GM23338 (cell line): ENCODE measurements at regions not wholly inside any gene's neighbourhood (a gene's known extent, or its start where the extent isn't known, plus 50 kb on each side); places are given as distances from the start of the nearest gene placed in this dataset.

Experiments
- ATAC-seq: fragments of 200-7000 bp; cut with Tn5 transposase; 3 replicates; pipeline ENCODE4 v1.9.1; 2020
- DNase-seq: peaks from one replicate; pipeline ENCODE4 v3.0.0-alpha.2; 2015; ENCODE audit warnings: low spot score
- H2AFZ ChIP-seq: fragments of 200-600 bp; sonication (generic); 2 replicates; pipeline ENCODE4 v1.8.0; 2016; ENCODE audit warnings: antibody characterized with exemption, mild to moderate bottlenecking, moderate library complexity
- H3F3A ChIP-seq: fragments of 200-600 bp; sonication (generic); replicated peaks from 2 replicates; pipeline ENCODE4 v1.8.0; 2017; ENCODE audit warnings: antibody characterized with exemption, mixed run types, low read depth
- H3K27ac ChIP-seq: fragments of 200-600 bp; sonication (generic); 2 replicates; pipeline ENCODE4 v1.6.1; 2016; ENCODE audit warnings: low read depth
- H3K27me3 ChIP-seq: fragments of 200-600 bp; sonication (generic); 2 replicates; pipeline ENCODE4 v1.8.0; 2016; ENCODE audit warnings: mild to moderate bottlenecking, mixed run types, moderate library complexity; ENCODE audit not compliant: insufficient read depth
- H3K36me3 ChIP-seq: fragments of 200-600 bp; sonication (generic); 2 replicates; pipeline ENCODE4 v1.8.0; 2016; ENCODE audit warnings: mild to moderate bottlenecking; ENCODE audit not compliant: insufficient read depth
- H3K4me1 ChIP-seq: fragments of 200-600 bp; sonication (generic); 2 replicates; pipeline ENCODE4 v1.8.0; 2016; ENCODE audit warnings: mild to moderate bottlenecking, moderate library complexity; ENCODE audit not compliant: insufficient read depth
- H3K4me2 ChIP-seq: fragments of 200-600 bp; sonication (generic); 2 replicates; pipeline ENCODE4 v1.7.1; 2017; ENCODE audit warnings: mixed run types
- H3K4me3 ChIP-seq: fragments of 200-600 bp; sonication (generic); 2 replicates; pipeline ENCODE4 v1.6.1; 2016; ENCODE audit warnings: mixed run types
- H3K79me2 ChIP-seq: fragments of 200-600 bp; sonication (generic); replicated peaks from 2 replicates; pipeline ENCODE4 v1.8.0; 2017; ENCODE audit warnings: mild to moderate bottlenecking; ENCODE audit not compliant: insufficient read depth
- H3K9me2 ChIP-seq: fragments of 200-600 bp; sonication (generic); 2 replicates; pipeline ENCODE4 v1.8.0; 2017; ENCODE audit not compliant: insufficient read depth
- H4K20me1 ChIP-seq: fragments of 200-600 bp; sonication (generic); replicated peaks from 2 replicates; pipeline ENCODE4 v1.8.0; 2017; ENCODE audit warnings: mild to moderate bottlenecking; ENCODE audit not compliant: insufficient read depth
- H3K27ac Mint-ChIP-seq: 2 replicates; pipeline ENCODE4 v1.8.0; 2020; ENCODE audit warnings: inconsistent platforms, mild to moderate bottlenecking, moderate library complexity, mixed read lengths
- H3K27me3 Mint-ChIP-seq: 3 replicates; pipeline ENCODE4 v1.8.0; 2022; ENCODE audit warnings: low read depth, mild to moderate bottlenecking, moderate library complexity, mixed read lengths, inconsistent platforms; ENCODE audit not compliant: insufficient read depth, poor library complexity
- H3K36me3 Mint-ChIP-seq: 3 replicates; pipeline ENCODE4 v1.8.0; 2021; ENCODE audit warnings: low read depth, mild to moderate bottlenecking, inconsistent platforms, moderate library complexity, mixed read lengths
- H3K4me1 Mint-ChIP-seq: 3 replicates; pipeline ENCODE4 v1.8.0; 2020; ENCODE audit warnings: mild to moderate bottlenecking, inconsistent platforms, mixed read lengths
- H3K4me3 Mint-ChIP-seq: 3 replicates; pipeline ENCODE4 v1.8.0; 2021; ENCODE audit warnings: moderate library complexity, mild to moderate bottlenecking, inconsistent platforms, mixed read lengths
- H3K9me3 Mint-ChIP-seq: 3 replicates; pipeline ENCODE4 v1.8.0; 2020; ENCODE audit warnings: moderate library complexity, mild to moderate bottlenecking, inconsistent platforms, mixed read lengths
- CREB1 ChIP-seq: fragments of 250-450 bp; sonication (Bioruptor Pico); IDR thresholded peaks from 2 replicates; pipeline ENCODE4 v1.5.0; 2020; ENCODE audit warnings: low read depth, mild to moderate bottlenecking, moderate library complexity
- CTCF ChIP-seq, 2 experiments: fragments of 200-600 bp in 1 of 2; sonication (generic) in 1 of 2; conservative IDR thresholded peaks; 2 replicates each; pipeline versions ENCODE4 v1.5.1 to v1.6.1; 2016 to 2017; ENCODE audit warnings: antibody characterized with exemption in 2 of 2, low read depth in 2 of 2, mild to moderate bottlenecking in 2 of 2, moderate library complexity in 1 of 2
- ETS1 ChIP-seq: IDR thresholded peaks from 2 replicates; pipeline ENCODE4 v1.6.1; 2016; ENCODE audit warnings: antibody characterized with exemption
- EZH2 ChIP-seq: fragments of 200-600 bp; sonication (generic); IDR thresholded peaks from one replicate; pipeline ENCODE4 v1.8.0; 2017; ENCODE audit warnings: antibody characterized with exemption, mild to moderate bottlenecking, low read depth; ENCODE audit not compliant: unreplicated experiment
- EZH2phosphoT487 ChIP-seq: fragments of 200-600 bp; sonication (generic); IDR thresholded peaks from one replicate; pipeline ENCODE4 v1.8.1; 2018; ENCODE audit warnings: antibody characterized with exemption; ENCODE audit not compliant: unreplicated experiment
- JUNB ChIP-seq: IDR thresholded peaks from one replicate; pipeline ENCODE4 v1.6.1; 2016; ENCODE audit warnings: antibody characterized with exemption; ENCODE audit not compliant: unreplicated experiment
- NANOG ChIP-seq: IDR thresholded peaks from 2 replicates; pipeline ENCODE4 v1.6.1; 2016; ENCODE audit warnings: antibody characterized with exemption, borderline replicate concordance
- POLR2AphosphoS5 ChIP-seq: IDR thresholded peaks from 2 replicates; pipeline ENCODE4 v1.6.1; 2016; ENCODE audit warnings: antibody characterized with exemption, low read depth
- REST ChIP-seq: IDR thresholded peaks from one replicate; pipeline ENCODE4 v1.6.1; 2018; ENCODE audit warnings: antibody characterized with exemption; ENCODE audit not compliant: unreplicated experiment
- STAT1 ChIP-seq: IDR thresholded peaks from one replicate; pipeline ENCODE4 v1.6.1; 2016; ENCODE audit warnings: antibody characterized with exemption; ENCODE audit not compliant: unreplicated experiment
- ZNF114 ChIP-seq: fragments of 250-450 bp; sonication (Bioruptor Pico); IDR thresholded peaks from 2 replicates; pipeline ENCODE4 v1.5.0; 2020; ENCODE audit warnings: mild to moderate bottlenecking, moderate library complexity
- ZNF331 ChIP-seq: fragments of 250-450 bp; sonication (Bioruptor Pico); IDR thresholded peaks from 2 replicates; pipeline ENCODE4 v1.5.0; 2020; ENCODE audit warnings: low read depth, mild to moderate bottlenecking, moderate library complexity

GRCh38 chr6:146955570-146955969 lies 248.6 kb upstream of the STXBP5 start (continued):
- no peak for TF ChIP-seq ZNF331 (CRISPR knock-in tag)
- no peak for TF ChIP-seq CREB1
- TF ChIP-seq NANOG: no peak
- no peak for TF ChIP-seq CTCF (conservative IDR thresholded peaks at IDR 0.05; ENCODE audit: low read depth in 2 of 2)
- no peak for TF ChIP-seq JUNB
- TF ChIP-seq EZH2: no peak
- no peak for TF ChIP-seq ETS1
- TF ChIP-seq EZH2phosphoT487: no peak
- TF ChIP-seq ZNF114 (CRISPR knock-in tag): no peak

- Mint-ChIP-seq H3K4me1 (peaks cover 8% of the 10 kb centered on the region; the same call in 1 of the 3 replicates), H3K9me3 (no peaks in the 10 kb centered on the region; the same call in 2 of the 3 replicates), H3K27ac (no peak overlapping the region), H3K36me3 (no peaks in the 10 kb centered on the region), H3K27me3 (no peaks in the 10 kb centered on the region), H3K4me3 (no peak overlapping the region)
- no peak overlapping the region for H3K4me3 ChIP-seq
- DNase-seq: no peak
- H3K79me2 ChIP-seq: no peaks in the 10 kb centered on the region
- H3K9me2 ChIP-seq: no peaks in the 10 kb centered on the region
- no peaks in the 10 kb centered on the region for H3F3A ChIP-seq
- H3K4me1 ChIP-seq: no peaks in the 10 kb centered on the region; the same call in 1 of the 2 replicates
- H3K27me3 ChIP-seq: no peaks in the 10 kb centered on the region
- no peak overlapping the region for H3K27ac ChIP-seq
- H4K20me1 ChIP-seq: no peaks in the 10 kb centered on the region
- no peak overlapping the region for H3K4me2 ChIP-seq
- ATAC-seq: no peak
- no peaks in the 10 kb centered on the region for H3K36me3 ChIP-seq
- H2AFZ ChIP-seq: no peak overlapping the region
- TF ChIP-seq POLR2AphosphoS5: no peak
- no peak for TF ChIP-seq EZH2
- TF ChIP-seq REST: no peak
- no peak for TF ChIP-seq JUNB
- TF ChIP-seq ZNF331 (CRISPR knock-in tag): no peak
- no peak for TF ChIP-seq STAT1
- TF ChIP-seq ZNF114 (CRISPR knock-in tag): no peak
Observed at GRCh38 chr6:146957181-146958093, 246.8 kb upstream of the STXBP5 start.
